Upper lobe of left lung (tissue), 6 donors: ENCODE measurements at regions not wholly inside any gene's neighbourhood (a gene's known extent, or its start where the extent isn't known, plus 50 kb on each side); places are given as distances from the start of the nearest gene placed in this dataset.
"Not testable (repeated sequence)": the region's sequence is repeated elsewhere in the genome, so short reads cannot be mapped to it uniquely, and the experiment has no call there.

Experiments used
- ATAC-seq, 2 donors: fragments of 200-7000 bp; cut with Tn5 transposase; one replicate each; pipeline ENCODE4 v1.9.1; 2022; ENCODE audit warnings: mild to moderate bottlenecking in 2 of 2, moderate library complexity in 2 of 2; ENCODE audit not compliant: low FRiP score in 2 of 2
- DNase-seq, 2 donors: peaks; one replicate each; pipeline ENCODE4 v3.0.0-alpha.2; 2019 to 2020
- H3K27ac ChIP-seq, 4 donors: fragments of 200-600 bp; sonication (generic); one replicate each; pipeline ENCODE4 v1.5.1; 2016 to 2019
- H3K27me3 ChIP-seq, 4 donors: fragments of 200-600 bp; sonication (generic); one replicate each; pipeline ENCODE4 v1.5.1; 2017 to 2019
- H3K36me3 ChIP-seq, 4 donors: fragments of 200-600 bp; sonication (generic); one replicate each; pipeline ENCODE4 v1.5.1; 2016 to 2019
- H3K4me1 ChIP-seq, 4 donors: fragments of 200-600 bp; sonication (generic); one replicate each; pipeline ENCODE4 v1.5.1; 2018 to 2019
- H3K4me3 ChIP-seq, 4 donors: fragments of 200-600 bp; sonication (generic); one replicate each; pipeline ENCODE4 v1.5.1; 2017 to 2019; ENCODE audit warnings: mild to moderate bottlenecking in 2 of 4, moderate library complexity in 1 of 4
- H3K9me3 ChIP-seq, 4 donors: fragments of 200-600 bp; sonication (generic); one replicate each; pipeline ENCODE4 v1.5.1; 2018 to 2019
- CTCF ChIP-seq, 6 experiments: fragments of 450-650 bp in 4 of 6; fragments of 200-600 bp in 2 of 6; sonication (generic) in 2 of 6; IDR thresholded peaks; one replicate each; pipeline ENCODE4 v1.5.1; 2016 to 2019; ENCODE audit warnings: antibody characterized with exemption in 6 of 6
- EP300 ChIP-seq, 4 donors: sonication (generic); formaldehyde crosslinking; IDR thresholded peaks; one replicate each; pipeline ENCODE4 v1.5.1; 2017; ENCODE audit warnings: antibody characterized with exemption in 4 of 4, control low read depth in 2 of 4
- POLR2A ChIP-seq, 4 donors: fragments of 450-650 bp; IDR thresholded peaks; one replicate each; pipeline ENCODE4 v1.5.1; 2016 to 2017; ENCODE audit warnings: antibody characterized with exemption in 4 of 4, mild to moderate bottlenecking in 2 of 4
- POLR2AphosphoS5 ChIP-seq, 2 donors: sonication (generic); formaldehyde crosslinking; IDR thresholded peaks; one replicate each; pipeline ENCODE4 v1.5.1; 2017; ENCODE audit warnings: antibody characterized with exemption in 2 of 2
- WGBS, 2 donors: methylation state at CpG; one replicate each; pipeline ENCODE4 v1.1.5; 2017 to 2018; 5-methylcytosine and 5-hydroxymethylcytosine counted together
- donor health status: DM: no; HTN: no; CAD: no; lungs with moderate emphysema.
- donor health status: DM: no; HTN: yes; CAD: no; lungs with severe emphysema.

- no peak for ATAC-seq
- 74 to 77% methylated on average over 9 of the region's 9 CpGs for WGBS, 2 donors
Observed at GRCh38 chr16:65365732-65366715, 244.2 kb upstream of the CDH11 start.

GRCh38 chr16:65356721-65357120 is 234.9 kb upstream of the CDH11 start:
- ATAC-seq, H3K9me3 ChIP-seq, H3K36me3 ChIP-seq, H3K4me1 ChIP-seq, H3K27ac ChIP-seq, H3K4me3 ChIP-seq, H3K27me3 ChIP-seq: not testable (repeated sequence)
- 96 to 99% methylated on average over 13 to 14 of the region's 14 CpGs for WGBS, 2 donors
- peak in 1 of 2 donors; percentile 29 for DNase-seq

More at GRCh38 chr16:65365732-65366715, 244.2 kb upstream of the CDH11 start:
- H3K27me3 ChIP-seq = no peaks in the 10 kb centered on the region
- H3K36me3 ChIP-seq = no peaks in the 10 kb centered on the region
- H3K27ac ChIP-seq = no peak overlapping the region
- no peak for DNase-seq
- H3K9me3 ChIP-seq = no peaks in the 10 kb centered on the region
- H3K4me3 ChIP-seq = no peak overlapping the region
- TF ChIP-seq POLR2A (IDR thresholded peaks at IDR 0.05) = no peak
- no peak for TF ChIP-seq CTCF (IDR thresholded peaks at IDR 0.05)
- no peak for TF ChIP-seq POLR2AphosphoS5 (IDR thresholded peaks at IDR 0.05)
- TF ChIP-seq EP300 (IDR thresholded peaks at IDR 0.05) = no peak
- no peaks in the 10 kb centered on the region for H3K4me1 ChIP-seq

- no peak overlapping the region for H3K27ac ChIP-seq
- no peaks in the 10 kb centered on the region for H3K9me3 ChIP-seq
- no peak for DNase-seq
- no peaks in the 10 kb centered on the region for H3K4me1 ChIP-seq
- TF ChIP-seq EP300 (IDR thresholded peaks at IDR 0.05) (no peak), POLR2AphosphoS5 (IDR thresholded peaks at IDR 0.05) (no peak), POLR2A (IDR thresholded peaks at IDR 0.05) (no peak), CTCF (IDR thresholded peaks at IDR 0.05) (no peak)
- no peak overlapping the region for H3K4me3 ChIP-seq
- no peaks in the 10 kb centered on the region for H3K36me3 ChIP-seq
- H3K27me3 ChIP-seq = no peaks in the 10 kb centered on the region
- no peak for ATAC-seq
Observed at GRCh38 chr16:65355706-65356105, 233.8 kb upstream of the CDH11 start.

- WGBS, 2 donors = 89 to 90% methylated on average over 1 of the region's 1 CpG
- H3K4me3 ChIP-seq = no peak overlapping the region
- TF ChIP-seq CTCF (IDR thresholded peaks at IDR 0.05) = no peak
- no peak for TF ChIP-seq POLR2AphosphoS5 (IDR thresholded peaks at IDR 0.05)
- TF ChIP-seq POLR2A (IDR thresholded peaks at IDR 0.05) = no peak
- TF ChIP-seq EP300 (IDR thresholded peaks at IDR 0.05) = no peak
- H3K9me3 ChIP-seq = no peaks in the 10 kb centered on the region
- no peaks in the 10 kb centered on the region for H3K27me3 ChIP-seq
- H3K4me1 ChIP-seq = no peaks in the 10 kb centered on the region
- ATAC-seq (no peak), DNase-seq (no peak)
- no peaks in the 10 kb centered on the region for H3K36me3 ChIP-seq
- H3K27ac ChIP-seq = no peak overlapping the region
Observed at GRCh38 chr16:65353183-65353582, 231.3 kb upstream of the CDH11 start.

- WGBS, 2 donors = 82 to 83% methylated on average over 7 of the region's 7 CpGs
- H3K27ac ChIP-seq = no peak overlapping the region
- H3K27me3 ChIP-seq = no peaks in the 10 kb centered on the region
- no peak for DNase-seq
- H3K4me1 ChIP-seq = no peaks in the 10 kb centered on the region
- H3K9me3 ChIP-seq = no peaks in the 10 kb centered on the region
- H3K36me3 ChIP-seq = no peaks in the 10 kb centered on the region
- no peak overlapping the region for H3K4me3 ChIP-seq
- ATAC-seq = no peak
- no peak for TF ChIP-seq POLR2AphosphoS5 (IDR thresholded peaks at IDR 0.05)
- TF ChIP-seq EP300 (IDR thresholded peaks at IDR 0.05) = no peak
- TF ChIP-seq CTCF (IDR thresholded peaks at IDR 0.05) = no peak
- no peak for TF ChIP-seq POLR2A (IDR thresholded peaks at IDR 0.05)
Observed at GRCh38 chr16:65349626-65350025, 227.8 kb upstream of the CDH11 start.
